GM10266 (cell line): ENCODE measurements at regions not wholly inside any gene's neighbourhood (a gene's known extent, or its start where the extent isn't known, plus 50 kb on each side); places are given as distances from the start of the nearest gene placed in this dataset.

Experiments
- DNase-seq: peaks from one replicate; pipeline ENCODE4 v3.0.0; 2012; ENCODE audit errors: extremely low spot score
- TF ChIP-seq, protein P1 (sequence below): IDR thresholded peaks from 2 replicates; pipeline ENCODE4 v1.5.1; 2012; ENCODE audit warnings: mild to moderate bottlenecking, low read depth; ENCODE audit not compliant: control insufficient read depth, insufficient read depth; ENCODE audit errors: missing control alignments

DNA sequence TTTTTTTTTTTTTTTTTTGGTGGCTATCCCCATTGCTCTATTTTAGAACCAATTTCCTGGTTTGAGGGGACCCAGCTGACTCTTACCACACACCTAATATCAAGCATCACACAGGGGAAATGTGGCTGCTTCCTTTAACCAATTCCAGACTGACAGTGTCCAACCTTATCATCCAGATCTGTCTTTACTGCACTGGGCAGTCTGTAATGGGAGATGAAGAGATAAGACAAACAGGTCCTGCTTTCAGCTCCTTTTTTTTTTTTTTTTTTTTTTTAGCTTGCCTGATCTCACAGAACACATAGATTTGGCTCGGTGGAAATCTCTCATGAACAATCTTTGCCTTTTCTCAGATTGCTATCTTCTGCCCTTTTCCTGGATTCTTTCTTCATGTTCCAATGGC lies 198.8 kb upstream of the TYRP1 start:
- TF ChIP-seq, protein P1, sequence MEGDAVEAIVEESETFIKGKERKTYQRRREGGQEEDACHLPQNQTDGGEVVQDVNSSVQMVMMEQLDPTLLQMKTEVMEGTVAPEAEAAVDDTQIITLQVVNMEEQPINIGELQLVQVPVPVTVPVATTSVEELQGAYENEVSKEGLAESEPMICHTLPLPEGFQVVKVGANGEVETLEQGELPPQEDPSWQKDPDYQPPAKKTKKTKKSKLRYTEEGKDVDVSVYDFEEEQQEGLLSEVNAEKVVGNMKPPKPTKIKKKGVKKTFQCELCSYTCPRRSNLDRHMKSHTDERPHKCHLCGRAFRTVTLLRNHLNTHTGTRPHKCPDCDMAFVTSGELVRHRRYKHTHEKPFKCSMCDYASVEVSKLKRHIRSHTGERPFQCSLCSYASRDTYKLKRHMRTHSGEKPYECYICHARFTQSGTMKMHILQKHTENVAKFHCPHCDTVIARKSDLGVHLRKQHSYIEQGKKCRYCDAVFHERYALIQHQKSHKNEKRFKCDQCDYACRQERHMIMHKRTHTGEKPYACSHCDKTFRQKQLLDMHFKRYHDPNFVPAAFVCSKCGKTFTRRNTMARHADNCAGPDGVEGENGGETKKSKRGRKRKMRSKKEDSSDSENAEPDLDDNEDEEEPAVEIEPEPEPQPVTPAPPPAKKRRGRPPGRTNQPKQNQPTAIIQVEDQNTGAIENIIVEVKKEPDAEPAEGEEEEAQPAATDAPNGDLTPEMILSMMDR = no peak
- DNase-seq = no peak

DNA sequence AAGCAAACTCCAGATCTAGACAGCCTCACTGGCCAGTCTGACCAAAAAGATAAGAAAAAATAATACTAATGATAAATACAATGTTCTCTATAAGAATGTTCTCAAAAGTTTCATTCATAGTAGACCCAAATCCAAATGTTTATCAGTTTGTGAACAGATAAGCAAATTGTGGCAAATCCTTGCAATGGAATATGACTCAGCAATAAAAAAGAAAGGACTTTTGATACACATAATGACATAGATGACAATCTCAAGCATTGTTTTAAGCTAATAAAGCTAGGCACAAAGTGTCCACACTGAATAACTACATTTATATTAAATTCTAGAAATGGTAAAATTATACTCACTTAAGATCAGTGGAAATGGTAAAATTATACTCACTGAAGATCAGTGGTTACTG lies 195.4 kb upstream of the TYRP1 start:
- DNase-seq = no peak
- TF ChIP-seq, protein P1 = no peak

DNA sequence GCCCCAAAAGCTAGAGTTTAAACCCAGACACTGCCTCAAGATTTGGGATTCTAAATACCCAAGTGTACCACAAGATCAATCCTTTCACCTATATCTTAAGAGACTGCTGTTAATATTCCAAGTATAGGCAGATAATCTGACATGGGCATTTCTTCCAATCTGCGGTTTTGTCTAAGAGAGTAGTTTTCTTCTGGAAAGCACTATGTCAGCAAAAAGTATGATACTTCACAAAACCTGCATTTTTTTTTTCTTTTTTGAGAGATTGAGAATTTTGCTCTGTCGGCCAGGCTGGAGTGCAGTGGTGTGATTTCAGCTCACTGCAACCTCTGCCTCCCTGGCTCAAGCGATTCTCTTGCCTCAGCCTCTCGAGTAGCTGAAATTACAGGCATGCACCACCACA lies 190.7 kb upstream of the TYRP1 start:
- TF ChIP-seq, protein P1 = no peak
- no peak for DNase-seq

GRCh38 chr9:12503606-12504122 lies 189.5 kb upstream of the TYRP1 start:
- TF ChIP-seq, protein P1 = no peak
- DNase-seq = no peak

- no peak for DNase-seq
- TF ChIP-seq, protein P1 = no peak
These were observed 182.6 kb upstream of the TYRP1 start for GRCh38 chr9:12510551-12510950.

DNA sequence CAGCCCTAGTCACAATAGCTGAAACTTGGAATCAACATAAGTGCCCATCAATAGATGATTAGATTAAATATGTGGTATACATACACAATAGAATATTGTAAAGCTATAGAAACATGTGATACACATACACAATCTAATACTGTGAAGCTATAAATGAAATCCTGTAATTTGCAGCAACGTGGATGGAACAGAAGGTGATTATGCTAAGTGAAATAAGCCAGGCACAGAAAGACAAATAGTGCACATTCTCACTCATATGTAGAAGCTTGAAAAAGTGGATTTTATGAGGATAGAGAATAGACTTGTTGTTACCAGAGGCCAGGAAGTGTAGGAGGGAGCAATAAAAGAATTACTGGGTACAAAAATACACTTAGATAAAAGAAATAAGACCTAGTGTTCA lies 181.5 kb upstream of the TYRP1 start:
- TF ChIP-seq, protein P1 = no peak
- DNase-seq = no peak

DNA sequence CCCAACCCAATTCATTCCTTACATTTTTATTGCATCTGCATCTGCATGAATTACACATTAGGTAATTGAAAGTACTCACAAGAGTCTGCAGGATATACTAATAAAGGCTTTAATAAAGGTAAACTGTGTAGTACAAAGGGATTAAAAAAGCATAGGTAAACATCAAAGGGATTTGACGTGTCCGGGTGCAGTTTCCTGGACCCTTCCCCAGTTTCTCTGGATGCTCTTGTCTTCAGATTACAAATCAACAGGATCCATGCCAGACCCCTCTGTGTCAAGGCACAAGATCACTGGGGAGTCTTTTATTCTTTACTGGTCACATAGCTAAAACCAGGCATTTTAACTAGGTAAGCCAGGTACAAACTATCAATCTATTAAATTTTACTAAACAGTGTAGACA lies 177.2 kb upstream of the TYRP1 start:
- DNase-seq = no peak
- TF ChIP-seq, protein P1 = no peak

GRCh38 chr9:12516573-12516972 lies 176.6 kb upstream of the TYRP1 start:
- TF ChIP-seq, protein P1 = no peak
- DNase-seq = no peak
